HCT116 (cell line): ENCODE measurements at regions not wholly inside any gene's neighbourhood (a gene's known extent, or its start where the extent isn't known, plus 50 kb on each side); places are given as distances from the start of the nearest gene placed in this dataset.

Source experiments
- ATAC-seq: fragments of 200-7000 bp; cut with Tn5 transposase; 2 replicates; pipeline ENCODE4 v1.9.1; 2020; ENCODE audit warnings: mild to moderate bottlenecking, moderate library complexity
- BruUV-seq: library from RNA; stranded (reverse); fragments of 400-500 nt; replicated peaks from 2 replicates; lab custom pipeline; 2021; lab: Mats Ljungman, UMichigan
- CTCF ChIA-PET: fragments of 300-600 bp; sonication (Branson Sonifier 250); formaldehyde crosslinking; loops from one replicate; lab custom pipeline; 2021; ENCODE audit warnings: antibody characterized with exemption; lab: Charles Lee
- POLR2A ChIA-PET: fragments of 300-600, 350-600 bp; sonication (Branson Sonifier 250); formaldehyde crosslinking; loops from one replicate; lab custom pipeline; 2021; ENCODE audit warnings: antibody characterized with exemption; lab: Charles Lee
- RAD21 ChIA-PET, 2 experiments: fragments of 300-600 bp; sonication (Branson Sonifier 250); formaldehyde crosslinking; loops; one replicate each; lab custom pipeline; 2023; ENCODE audit warnings: low total read pairs in 2 of 2; ENCODE audit not compliant: uncharacterized antibody in 2 of 2, unreplicated experiment in 2 of 2, low non-redundant PET in 1 of 2; lab: Charles Lee
- DNase-seq: peaks from one replicate; pipeline ENCODE4 v3.0.0-alpha.2; 2010; ENCODE audit warnings: low read depth, low spot score
- H2AFZ ChIP-seq: fragments of 200-600 bp; shearing (Covaris generic), sonication (generic); 2 replicates; pipeline ENCODE4 v1.6.1; 2017; ENCODE audit warnings: low read depth, mixed run types, mixed read lengths, antibody characterized with exemption, low read length; ENCODE audit not compliant: poor library complexity, severe bottlenecking
- H3K27ac ChIP-seq: 2 replicates; pipeline ENCODE4 v1.5.1; 2012; ENCODE audit warnings: low read depth, low read length
- H3K27me3 ChIP-seq: fragments of 200-600 bp; sonication (generic); 2 replicates; pipeline ENCODE4 v1.6.1; 2016; ENCODE audit warnings: mixed run types, low read length, mixed read lengths; ENCODE audit not compliant: insufficient read depth
- H3K36me3 ChIP-seq, 2 experiments: fragments of 200-500 bp in 1 of 2; fragments of 200-600 bp in 1 of 2; sonication (Bioruptor generic) in 1 of 2; sonication (generic) in 1 of 2; 2 replicates each; pipeline versions ENCODE4 v1.5.1 to v1.6.1; 2014 to 2016; ENCODE audit warnings: low read length in 2 of 2, inconsistent platforms in 1 of 2, mixed read lengths in 1 of 2, mixed run types in 1 of 2; ENCODE audit not compliant: insufficient read depth in 2 of 2, control insufficient read depth in 1 of 2
- H3K4me1 ChIP-seq, 2 experiments: fragments of 200-600 bp in 1 of 2; sonication (generic) in 1 of 2; 2 replicates each; pipeline versions ENCODE4 v1.5.1 to v1.6.1; 2012 to 2017; ENCODE audit warnings: low read length in 2 of 2, inconsistent platforms in 1 of 2, mild to moderate bottlenecking in 1 of 2, mixed read lengths in 1 of 2, mixed run types in 1 of 2, moderate library complexity in 1 of 2; ENCODE audit not compliant: insufficient read depth in 2 of 2, control insufficient read depth in 1 of 2
- H3K4me2 ChIP-seq: fragments of 200-600 bp; sonication (generic); 2 replicates; pipeline ENCODE4 v1.6.1; 2017; ENCODE audit warnings: mixed run types, low read length, mixed read lengths
- H3K4me3 ChIP-seq, 2 experiments: fragments of 200-600 bp in 1 of 2; sonication (generic) in 1 of 2; replicated peaks in 1 of 2; 2 replicates each; pipeline ENCODE4 v1.5.1; 2011 to 2016; ENCODE audit warnings: low read length in 2 of 2, control low read depth in 1 of 2, low read depth in 1 of 2, mild to moderate bottlenecking in 1 of 2, mixed read lengths in 1 of 2, mixed run types in 1 of 2
- H3K79me2 ChIP-seq: fragments of 200-600 bp; sonication (generic); 2 replicates; pipeline ENCODE4 v1.6.1; 2017; ENCODE audit warnings: mild to moderate bottlenecking, mixed run types, low read length, moderate library complexity, mixed read lengths; ENCODE audit not compliant: insufficient read depth
- H3K9ac ChIP-seq: fragments of 200-600 bp; sonication (generic); 2 replicates; pipeline ENCODE4 v1.6.1; 2016; ENCODE audit warnings: low read length, mixed read lengths
- H3K9me2 ChIP-seq: fragments of 200-600 bp; sonication (generic), shearing (Covaris generic); 2 replicates; pipeline ENCODE4 v1.6.1; 2017; ENCODE audit warnings: mixed run types, mild to moderate bottlenecking, moderate library complexity; ENCODE audit not compliant: insufficient read depth
- H3K9me3 ChIP-seq, 2 experiments: fragments of 200-500 bp in 1 of 2; fragments of 200-600 bp in 1 of 2; sonication (Bioruptor generic) in 1 of 2; sonication (generic) in 1 of 2; 2 replicates each; pipeline ENCODE4 v1.6.1; 2014 to 2017; ENCODE audit warnings: low read length in 2 of 2, mixed read lengths in 2 of 2, inconsistent platforms in 1 of 2, low read depth in 1 of 2, mild to moderate bottlenecking in 1 of 2, mixed run types in 1 of 2, moderate library complexity in 1 of 2; ENCODE audit not compliant: control insufficient read depth in 1 of 2, insufficient read depth in 1 of 2
- H4K20me1 ChIP-seq: fragments of 200-600 bp; sonication (generic), shearing (Covaris generic); 2 replicates; pipeline ENCODE4 v1.6.1; 2017; ENCODE audit warnings: mixed run types, mild to moderate bottlenecking, moderate library complexity; ENCODE audit not compliant: insufficient read depth
- ATF3 ChIP-seq: IDR thresholded peaks from 2 replicates; pipeline ENCODE4 v1.6.1; 2012
- CBX3 ChIP-seq: IDR thresholded peaks from 2 replicates; pipeline ENCODE4 v1.6.1; 2012; ENCODE audit warnings: low read depth
- CEBPB ChIP-seq: IDR thresholded peaks from 2 replicates; pipeline ENCODE4 v1.6.1; 2012; ENCODE audit warnings: low read depth
- CTCF ChIP-seq, 3 experiments: fragments of 200-600 bp in 1 of 3; sonication (generic) in 1 of 3; IDR thresholded peaks in 2 of 3; conservative IDR thresholded peaks in 1 of 3; 2 replicates each; pipeline ENCODE4 v1.5.1; 2012 to 2017; ENCODE audit warnings: low read depth in 2 of 3, low read length in 2 of 3, antibody characterized with exemption in 1 of 3, borderline replicate concordance in 1 of 3, control low read depth in 1 of 3, mild to moderate bottlenecking in 1 of 3, mixed read lengths in 1 of 3, mixed run types in 1 of 3, moderate library complexity in 1 of 3; ENCODE audit not compliant: insufficient read depth in 1 of 3
- ELF1 ChIP-seq: IDR thresholded peaks from 2 replicates; pipeline ENCODE4 v1.6.1; 2012; ENCODE audit warnings: low read depth, borderline replicate concordance
- JUND ChIP-seq: IDR thresholded peaks from 2 replicates; pipeline ENCODE4 v1.6.1; 2012
- MAX ChIP-seq: IDR thresholded peaks from 2 replicates; pipeline ENCODE4 v1.6.1; 2012
- RAD21 ChIP-seq: IDR thresholded peaks from 2 replicates; pipeline ENCODE4 v1.6.1; 2012; ENCODE audit warnings: low read depth, mild to moderate bottlenecking
- REST ChIP-seq: IDR thresholded peaks from 2 replicates; pipeline ENCODE4 v1.6.1; 2012; ENCODE audit warnings: low read depth
- SIN3A ChIP-seq: IDR thresholded peaks from 2 replicates; pipeline ENCODE4 v1.6.1; 2012; ENCODE audit warnings: low read depth
- YY1 ChIP-seq: IDR thresholded peaks from 2 replicates; pipeline ENCODE4 v1.6.1; 2011; ENCODE audit warnings: low read length, low read depth, moderate library complexity, mild to moderate bottlenecking; ENCODE audit not compliant: insufficient replicate concordance; ENCODE audit errors: extremely low read depth
- ZFX ChIP-seq: fragments of 450-650 bp; IDR thresholded peaks from 2 replicates; pipeline ENCODE4 v1.6.1; 2017
- intact Hi-C: fragments of 100-400 bp; cut with micrococcal nuclease; formaldehyde crosslinking; loops from 2 replicates; pipeline ENCODE4 v1.10.0; 2022
- TF ChIP-seq, protein P1 (sequence below): IDR thresholded peaks from 2 replicates; pipeline ENCODE4 v1.6.1; 2011; ENCODE audit warnings: mild to moderate bottlenecking, low read length, moderate library complexity; ENCODE audit not compliant: insufficient replicate concordance; ENCODE audit errors: extremely low read depth

GRCh38 chr16:64011650-64012049 is 1110.2 kb downstream of the CDH11 start:
- H3K79me2 ChIP-seq = no peaks in the 10 kb centered on the region
- H3K36me3 ChIP-seq = no peaks in the 10 kb centered on the region
- H3K9me3 ChIP-seq = peaks cover 0 to 27% of the 10 kb centered on the region in 2 experiments; a peak in 2 of 4 replicates
- no peak overlapping the region for H3K4me2 ChIP-seq
- no peaks in the 10 kb centered on the region for H4K20me1 ChIP-seq
- H3K4me1 ChIP-seq = no peaks in the 10 kb centered on the region
- no peak overlapping the region for H3K27ac ChIP-seq
- no peak overlapping the region for H2AFZ ChIP-seq
- no peak for TF ChIP-seq ZFX
- TF ChIP-seq CBX3 = no peak
- no peak for TF ChIP-seq MAX
- TF ChIP-seq SIN3A = no peak
- TF ChIP-seq CEBPB = no peak
- H3K4me3 ChIP-seq = no peak overlapping the region
- H3K9ac ChIP-seq = no peak overlapping the region
- intact Hi-C loops = no loop called here
- RAD21 ChIA-PET = no interaction called here
- POLR2A ChIA-PET = no interaction called here
- no peaks in the 10 kb centered on the region for H3K9me2 ChIP-seq
- DNase-seq = no peak
- BruUV-seq = no TSS peak
- CTCF ChIA-PET = no interaction called here
- no peaks in the 10 kb centered on the region for H3K27me3 ChIP-seq
- ATAC-seq = no peak

GRCh38 chr16:64008131-64008530 is 1113.7 kb downstream of the CDH11 start:
- POLR2A ChIA-PET = no interaction called here
- TF ChIP-seq ATF3 (no peak), REST (no peak), RAD21 (no peak), ELF1 (no peak), YY1 (no peak), CTCF (IDR thresholded peaks at IDR 0.05 in 2 of 3, conservative IDR thresholded peaks at IDR 0.05 in 1 of 3; ENCODE audit: borderline replicate concordance in 1 of 3, insufficient read depth in 1 of 3, low read depth in 2 of 3, low read length in 2 of 3) (no peak), JUND (no peak), MAX (no peak), ZFX (no peak)
- TF ChIP-seq, protein P1, sequence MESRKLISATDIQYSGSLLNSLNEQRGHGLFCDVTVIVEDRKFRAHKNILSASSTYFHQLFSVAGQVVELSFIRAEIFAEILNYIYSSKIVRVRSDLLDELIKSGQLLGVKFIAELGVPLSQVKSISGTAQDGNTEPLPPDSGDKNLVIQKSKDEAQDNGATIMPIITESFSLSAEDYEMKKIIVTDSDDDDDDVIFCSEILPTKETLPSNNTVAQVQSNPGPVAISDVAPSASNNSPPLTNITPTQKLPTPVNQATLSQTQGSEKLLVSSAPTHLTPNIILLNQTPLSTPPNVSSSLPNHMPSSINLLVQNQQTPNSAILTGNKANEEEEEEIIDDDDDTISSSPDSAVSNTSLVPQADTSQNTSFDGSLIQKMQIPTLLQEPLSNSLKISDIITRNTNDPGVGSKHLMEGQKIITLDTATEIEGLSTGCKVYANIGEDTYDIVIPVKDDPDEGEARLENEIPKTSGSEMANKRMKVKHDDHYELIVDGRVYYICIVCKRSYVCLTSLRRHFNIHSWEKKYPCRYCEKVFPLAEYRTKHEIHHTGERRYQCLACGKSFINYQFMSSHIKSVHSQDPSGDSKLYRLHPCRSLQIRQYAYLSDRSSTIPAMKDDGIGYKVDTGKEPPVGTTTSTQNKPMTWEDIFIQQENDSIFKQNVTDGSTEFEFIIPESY = no peak

More at GRCh38 chr16:64008131-64008530, 1113.7 kb downstream of the CDH11 start:
- Histone ChIP-seq H3K9me2 (no peaks in the 10 kb centered on the region), H3K4me1 (no peaks in the 10 kb centered on the region), H3K27ac (no peak overlapping the region), H3K9me3 (peaks cover 0 to 22% of the 10 kb centered on the region in 2 experiments; a peak in 2 of 4 replicates), H4K20me1 (no peaks in the 10 kb centered on the region), H3K36me3 (no peaks in the 10 kb centered on the region), H3K4me3 (no peak overlapping the region), H3K79me2 (no peaks in the 10 kb centered on the region), H3K4me2 (no peak overlapping the region), H2AFZ (no peak overlapping the region), H3K27me3 (no peaks in the 10 kb centered on the region), H3K9ac (no peak overlapping the region)
- CTCF ChIA-PET = no interaction called here
- no peak for ATAC-seq
- DNase-seq = no peak
- intact Hi-C loops = no loop called here
- no TSS peak for BruUV-seq
- RAD21 ChIA-PET = no interaction called here
